ENCODE measurements at regions not wholly inside any gene's neighbourhood (a gene's known extent, or its start where the extent isn't known, plus 50 kb on each side); places are given as distances from the start of the nearest gene placed in this dataset.

DNA sequence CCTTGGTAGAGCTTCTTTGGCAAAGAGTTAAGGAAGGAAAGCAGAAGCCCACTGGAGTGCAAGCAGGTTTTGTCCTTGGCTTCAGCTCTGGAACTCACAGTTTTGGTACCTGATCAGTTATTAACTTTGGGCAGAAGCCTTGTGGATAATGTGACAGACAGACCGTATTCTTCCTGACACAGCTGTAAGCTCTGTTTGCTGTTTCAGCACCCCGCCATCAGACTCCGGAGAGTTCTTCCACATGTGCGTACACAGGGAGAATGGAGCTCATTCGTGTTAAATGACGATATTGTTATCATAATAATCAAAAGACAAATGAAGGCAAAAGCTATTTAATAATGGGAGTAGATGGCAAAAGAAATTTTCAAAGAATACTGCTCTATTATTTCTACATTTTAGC, 155.1 kb upstream of the ARGLU1 start (continued):
- TF ChIP-seq, protein P1, sequence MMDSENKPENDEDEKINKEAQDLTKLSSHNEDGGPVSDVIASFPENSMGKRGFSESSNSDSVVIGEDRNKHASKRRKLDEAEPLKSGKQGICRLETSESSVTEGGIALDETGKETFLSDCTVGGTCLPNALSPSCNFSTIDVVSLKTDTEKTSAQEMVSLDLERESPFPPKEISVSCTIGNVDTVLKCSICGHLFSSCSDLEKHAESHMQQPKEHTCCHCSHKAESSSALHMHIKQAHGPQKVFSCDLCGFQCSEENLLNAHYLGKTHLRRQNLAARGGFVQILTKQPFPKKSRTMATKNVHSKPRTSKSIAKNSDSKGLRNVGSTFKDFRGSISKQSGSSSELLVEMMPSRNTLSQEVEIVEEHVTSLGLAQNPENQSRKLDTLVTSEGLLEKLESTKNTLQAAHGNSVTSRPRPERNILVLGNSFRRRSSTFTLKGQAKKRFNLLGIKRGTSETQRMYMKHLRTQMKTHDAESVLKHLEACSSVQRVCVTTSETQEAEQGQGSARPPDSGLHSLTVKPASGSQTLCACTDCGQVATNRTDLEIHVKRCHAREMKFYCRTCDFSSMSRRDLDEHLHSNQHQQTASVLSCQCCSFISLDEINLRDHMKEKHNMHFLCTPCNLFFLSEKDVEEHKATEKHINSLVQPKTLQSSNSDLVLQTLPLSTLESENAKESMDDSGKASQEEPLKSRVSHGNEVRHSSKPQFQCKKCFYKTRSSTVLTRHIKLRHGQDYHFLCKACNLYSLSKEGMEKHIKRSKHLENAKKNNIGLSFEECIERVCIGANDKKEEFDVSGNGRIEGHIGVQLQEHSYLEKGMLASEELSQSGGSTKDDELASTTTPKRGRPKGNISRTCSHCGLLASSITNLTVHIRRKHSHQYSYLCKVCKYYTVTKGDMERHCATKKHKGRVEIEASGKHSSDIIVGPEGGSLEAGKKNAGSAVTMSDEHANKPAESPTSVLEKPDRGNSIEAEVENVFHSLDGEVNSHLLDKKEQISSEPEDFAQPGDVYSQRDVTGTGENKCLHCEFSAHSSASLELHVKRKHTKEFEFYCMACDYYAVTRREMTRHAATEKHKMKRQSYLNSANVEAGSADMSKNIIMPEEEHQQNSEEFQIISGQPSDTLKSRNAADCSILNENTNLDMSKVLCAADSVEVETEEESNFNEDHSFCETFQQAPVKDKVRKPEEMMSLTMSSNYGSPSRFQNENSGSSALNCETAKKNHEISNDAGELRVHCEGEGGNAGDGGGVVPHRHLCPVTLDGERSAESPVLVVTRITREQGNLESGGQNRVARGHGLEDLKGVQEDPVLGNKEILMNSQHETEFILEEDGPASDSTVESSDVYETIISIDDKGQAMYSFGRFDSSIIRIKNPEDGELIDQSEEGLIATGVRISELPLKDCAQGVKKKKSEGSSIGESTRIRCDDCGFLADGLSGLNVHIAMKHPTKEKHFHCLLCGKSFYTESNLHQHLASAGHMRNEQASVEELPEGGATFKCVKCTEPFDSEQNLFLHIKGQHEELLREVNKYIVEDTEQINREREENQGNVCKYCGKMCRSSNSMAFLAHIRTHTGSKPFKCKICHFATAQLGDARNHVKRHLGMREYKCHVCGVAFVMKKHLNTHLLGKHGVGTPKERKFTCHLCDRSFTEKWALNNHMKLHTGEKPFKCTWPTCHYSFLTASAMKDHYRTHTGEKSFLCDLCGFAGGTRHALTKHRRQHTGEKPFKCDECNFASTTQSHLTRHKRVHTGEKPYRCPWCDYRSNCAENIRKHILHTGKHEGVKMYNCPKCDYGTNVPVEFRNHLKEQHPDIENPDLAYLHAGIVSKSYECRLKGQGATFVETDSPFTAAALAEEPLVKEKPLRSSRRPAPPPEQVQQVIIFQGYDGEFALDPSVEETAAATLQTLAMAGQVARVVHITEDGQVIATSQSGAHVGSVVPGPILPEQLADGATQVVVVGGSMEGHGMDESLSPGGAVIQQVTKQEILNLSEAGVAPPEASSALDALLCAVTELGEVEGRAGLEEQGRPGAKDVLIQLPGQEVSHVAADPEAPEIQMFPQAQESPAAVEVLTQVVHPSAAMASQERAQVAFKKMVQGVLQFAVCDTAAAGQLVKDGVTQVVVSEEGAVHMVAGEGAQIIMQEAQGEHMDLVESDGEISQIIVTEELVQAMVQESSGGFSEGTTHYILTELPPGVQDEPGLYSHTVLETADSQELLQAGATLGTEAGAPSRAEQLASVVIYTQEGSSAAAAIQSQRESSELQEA (IDR thresholded peaks at IDR 0.05; ENCODE audit: low read depth) = no peak

DNA sequence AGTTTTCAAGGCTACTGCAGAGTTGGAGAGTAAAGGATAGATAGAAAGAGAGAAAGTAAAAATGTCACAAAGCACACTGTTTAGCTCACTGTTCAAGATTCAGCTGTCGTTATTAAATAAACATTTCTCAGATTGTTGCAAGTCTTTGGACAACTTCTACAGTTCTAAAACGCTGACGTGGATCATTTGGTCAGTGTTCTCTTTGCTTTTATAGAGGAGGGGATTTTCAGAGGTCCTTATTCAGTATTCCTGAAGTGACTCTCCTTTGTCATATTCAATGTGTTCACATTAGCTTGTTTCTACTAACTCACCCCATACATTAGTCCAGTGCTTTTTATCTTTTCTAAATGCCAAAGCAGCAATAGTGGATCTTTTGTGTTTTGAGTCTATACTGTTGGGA, 154.7 kb upstream of the ARGLU1 start:
- no peak for TF ChIP-seq HMG20B (CRISPR knock-in tag; IDR thresholded peaks at IDR 0.05)
- TF ChIP-seq POLR2B (IDR thresholded peaks at IDR 0.05; ENCODE audit: low read depth, partially characterized antibody) = no peak
- no peak for TF ChIP-seq HDGF (IDR thresholded peaks at IDR 0.05)
- no peak for TF ChIP-seq BACH1 (tag; IDR thresholded peaks at IDR 0.05)
- no peak for TF ChIP-seq RCOR1 (IDR thresholded peaks at IDR 0.05; ENCODE audit: borderline replicate concordance in 1 of 2, low read depth in 2 of 2, low read length in 2 of 2)
- TF ChIP-seq SRSF7 (optimal IDR thresholded peaks at IDR 0.05; ENCODE audit: low read depth, low read length) = no peak
- TF ChIP-seq HNRNPUL1 (IDR thresholded peaks at IDR 0.05; ENCODE audit: low read length) = no peak
- TF ChIP-seq, protein P2, sequence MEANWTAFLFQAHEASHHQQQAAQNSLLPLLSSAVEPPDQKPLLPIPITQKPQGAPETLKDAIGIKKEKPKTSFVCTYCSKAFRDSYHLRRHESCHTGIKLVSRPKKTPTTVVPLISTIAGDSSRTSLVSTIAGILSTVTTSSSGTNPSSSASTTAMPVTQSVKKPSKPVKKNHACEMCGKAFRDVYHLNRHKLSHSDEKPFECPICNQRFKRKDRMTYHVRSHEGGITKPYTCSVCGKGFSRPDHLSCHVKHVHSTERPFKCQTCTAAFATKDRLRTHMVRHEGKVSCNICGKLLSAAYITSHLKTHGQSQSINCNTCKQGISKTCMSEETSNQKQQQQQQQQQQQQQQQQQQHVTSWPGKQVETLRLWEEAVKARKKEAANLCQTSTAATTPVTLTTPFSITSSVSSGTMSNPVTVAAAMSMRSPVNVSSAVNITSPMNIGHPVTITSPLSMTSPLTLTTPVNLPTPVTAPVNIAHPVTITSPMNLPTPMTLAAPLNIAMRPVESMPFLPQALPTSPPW (CRISPR knock-in tag; IDR thresholded peaks at IDR 0.05) = no peak
- TF ChIP-seq ZFP36 (IDR thresholded peaks at IDR 0.05; ENCODE audit: low read depth, low read length, partially characterized antibody) = no peak
- TF ChIP-seq SMAD3 (CRISPR knock-in tag; conservative IDR thresholded peaks at IDR 0.05) = no peak
- TF ChIP-seq ZNF589 (CRISPR knock-in tag; IDR thresholded peaks at IDR 0.05; ENCODE audit: low read depth) = no peak
- Histone ChIP-seq H3K27ac (ENCODE audit: extremely low read depth, low read depth, low read length) (no peak overlapping the region), H3K27me3 (ENCODE audit: control insufficient read depth in 2 of 2, insufficient read depth in 2 of 2, low read length in 2 of 2) (no peaks in the 10 kb centered on the region), H3K9me3 (replicated peaks; ENCODE audit: control insufficient read depth, insufficient read depth, low read depth, low read length) (no peaks in the 10 kb centered on the region), H3K36me3 (ENCODE audit: control insufficient read depth, insufficient read depth, low read length) (no peaks in the 10 kb centered on the region), H4K20me1 (replicated peaks; ENCODE audit: control insufficient read depth, insufficient read depth, low read length) (no peaks in the 10 kb centered on the region), H3K79me2 (ENCODE audit: control insufficient read depth, insufficient read depth, low read length) (no peaks in the 10 kb centered on the region), H2AFZ (ENCODE audit: low read depth, low read length) (no peak overlapping the region), H3K9ac (ENCODE audit: insufficient read depth in 1 of 2, low read depth in 2 of 2, low read length in 2 of 2) (no peak overlapping the region), H3K4me2 (ENCODE audit: insufficient read depth, low read length) (no peak overlapping the region), H3K9me1 (ENCODE audit: control insufficient read depth, insufficient read depth, low read length) (no peaks in the 10 kb centered on the region), H3K4me3 (no peak overlapping the region), H3K4me1 (replicated peaks in 1 of 2; ENCODE audit: control insufficient read depth in 2 of 2, insufficient read depth in 2 of 2, low read length in 2 of 2) (no peaks in the 10 kb centered on the region)
- ChIA-PET CTCF (ENCODE audit: low intra/inter-chr PET ratio) (no interaction called here), POLR2A (interaction anchor here (1.4 kb wide), 1 partner anchor 13 kb away, joined by 3 read pairs; no protein-coding TSS in a partner anchor)
- no peak for DNase-seq (ENCODE audit: extremely low read depth in 1 of 4, low spot score in 3 of 4)
- in situ Hi-C loops (cut with MboI) (no loop called here), intact Hi-C loops (cut with micrococcal nuclease) (no loop called here)
- FAIRE-seq = no peak
- 0% methylated on average over 3 of the region's 3 CpGs for WGBS (ENCODE audit: insufficient coverage, low coverage, missing lambda C conversion rate)
- ATAC-seq = no peak
- BruUV-seq (replicated peaks) = no TSS peak

Data from K562 (cell line).